GM23338 (cell line): ENCODE measurements at regions not wholly inside any gene's neighbourhood (a gene's known extent, or its start where the extent isn't known, plus 50 kb on each side); places are given as distances from the start of the nearest gene placed in this dataset.

ENCODE experiments used
- ATAC-seq: fragments of 200-7000 bp; cut with Tn5 transposase; 3 replicates; pipeline ENCODE4 v1.9.1; 2020
- DNase-seq: peaks from one replicate; pipeline ENCODE4 v3.0.0-alpha.2; 2015; ENCODE audit warnings: low spot score
- H2AFZ ChIP-seq: fragments of 200-600 bp; sonication (generic); 2 replicates; pipeline ENCODE4 v1.8.0; 2016; ENCODE audit warnings: antibody characterized with exemption, mild to moderate bottlenecking, moderate library complexity
- H3F3A ChIP-seq: fragments of 200-600 bp; sonication (generic); replicated peaks from 2 replicates; pipeline ENCODE4 v1.8.0; 2017; ENCODE audit warnings: antibody characterized with exemption, mixed run types, low read depth
- H3K27ac ChIP-seq: fragments of 200-600 bp; sonication (generic); 2 replicates; pipeline ENCODE4 v1.6.1; 2016; ENCODE audit warnings: low read depth
- H3K27me3 ChIP-seq: fragments of 200-600 bp; sonication (generic); 2 replicates; pipeline ENCODE4 v1.8.0; 2016; ENCODE audit warnings: mild to moderate bottlenecking, mixed run types, moderate library complexity; ENCODE audit not compliant: insufficient read depth
- H3K36me3 ChIP-seq: fragments of 200-600 bp; sonication (generic); 2 replicates; pipeline ENCODE4 v1.8.0; 2016; ENCODE audit warnings: mild to moderate bottlenecking; ENCODE audit not compliant: insufficient read depth
- H3K4me1 ChIP-seq: fragments of 200-600 bp; sonication (generic); 2 replicates; pipeline ENCODE4 v1.8.0; 2016; ENCODE audit warnings: mild to moderate bottlenecking, moderate library complexity; ENCODE audit not compliant: insufficient read depth
- H3K4me2 ChIP-seq: fragments of 200-600 bp; sonication (generic); 2 replicates; pipeline ENCODE4 v1.7.1; 2017; ENCODE audit warnings: mixed run types
- H3K4me3 ChIP-seq: fragments of 200-600 bp; sonication (generic); 2 replicates; pipeline ENCODE4 v1.6.1; 2016; ENCODE audit warnings: mixed run types
- H3K79me2 ChIP-seq: fragments of 200-600 bp; sonication (generic); replicated peaks from 2 replicates; pipeline ENCODE4 v1.8.0; 2017; ENCODE audit warnings: mild to moderate bottlenecking; ENCODE audit not compliant: insufficient read depth
- H3K9me2 ChIP-seq: fragments of 200-600 bp; sonication (generic); 2 replicates; pipeline ENCODE4 v1.8.0; 2017; ENCODE audit not compliant: insufficient read depth
- H4K20me1 ChIP-seq: fragments of 200-600 bp; sonication (generic); replicated peaks from 2 replicates; pipeline ENCODE4 v1.8.0; 2017; ENCODE audit warnings: mild to moderate bottlenecking; ENCODE audit not compliant: insufficient read depth
- H3K27ac Mint-ChIP-seq: 2 replicates; pipeline ENCODE4 v1.8.0; 2020; ENCODE audit warnings: inconsistent platforms, mild to moderate bottlenecking, moderate library complexity, mixed read lengths
- H3K27me3 Mint-ChIP-seq: 3 replicates; pipeline ENCODE4 v1.8.0; 2022; ENCODE audit warnings: low read depth, mild to moderate bottlenecking, moderate library complexity, mixed read lengths, inconsistent platforms; ENCODE audit not compliant: insufficient read depth, poor library complexity
- H3K36me3 Mint-ChIP-seq: 3 replicates; pipeline ENCODE4 v1.8.0; 2021; ENCODE audit warnings: low read depth, mild to moderate bottlenecking, inconsistent platforms, moderate library complexity, mixed read lengths
- H3K4me1 Mint-ChIP-seq: 3 replicates; pipeline ENCODE4 v1.8.0; 2020; ENCODE audit warnings: mild to moderate bottlenecking, inconsistent platforms, mixed read lengths
- H3K4me3 Mint-ChIP-seq: 3 replicates; pipeline ENCODE4 v1.8.0; 2021; ENCODE audit warnings: moderate library complexity, mild to moderate bottlenecking, inconsistent platforms, mixed read lengths
- H3K9me3 Mint-ChIP-seq: 3 replicates; pipeline ENCODE4 v1.8.0; 2020; ENCODE audit warnings: moderate library complexity, mild to moderate bottlenecking, inconsistent platforms, mixed read lengths
- EZH2 ChIP-seq: fragments of 200-600 bp; sonication (generic); IDR thresholded peaks from one replicate; pipeline ENCODE4 v1.8.0; 2017; ENCODE audit warnings: antibody characterized with exemption, mild to moderate bottlenecking, low read depth; ENCODE audit not compliant: unreplicated experiment
- EZH2phosphoT487 ChIP-seq: fragments of 200-600 bp; sonication (generic); IDR thresholded peaks from one replicate; pipeline ENCODE4 v1.8.1; 2018; ENCODE audit warnings: antibody characterized with exemption; ENCODE audit not compliant: unreplicated experiment
- JUNB ChIP-seq: IDR thresholded peaks from one replicate; pipeline ENCODE4 v1.6.1; 2016; ENCODE audit warnings: antibody characterized with exemption; ENCODE audit not compliant: unreplicated experiment
- REST ChIP-seq: IDR thresholded peaks from one replicate; pipeline ENCODE4 v1.6.1; 2018; ENCODE audit warnings: antibody characterized with exemption; ENCODE audit not compliant: unreplicated experiment
- STAT1 ChIP-seq: IDR thresholded peaks from one replicate; pipeline ENCODE4 v1.6.1; 2016; ENCODE audit warnings: antibody characterized with exemption; ENCODE audit not compliant: unreplicated experiment
- ZNF331 ChIP-seq: fragments of 250-450 bp; sonication (Bioruptor Pico); IDR thresholded peaks from 2 replicates; pipeline ENCODE4 v1.5.0; 2020; ENCODE audit warnings: low read depth, mild to moderate bottlenecking, moderate library complexity
- ZNF462 ChIP-seq: fragments of 250-450 bp; sonication (Bioruptor Pico); IDR thresholded peaks from 2 replicates; pipeline ENCODE4 v1.5.0; 2020; ENCODE audit warnings: mild to moderate bottlenecking, moderate library complexity

- TF ChIP-seq ZNF462 (CRISPR knock-in tag) (no peak), STAT1 (no peak), REST (no peak), ZNF331 (no peak)
Measured at GRCh38 chr7:108663701-108664100, 94.0 kb downstream of the DNAJB9 start (continued).

DNA sequence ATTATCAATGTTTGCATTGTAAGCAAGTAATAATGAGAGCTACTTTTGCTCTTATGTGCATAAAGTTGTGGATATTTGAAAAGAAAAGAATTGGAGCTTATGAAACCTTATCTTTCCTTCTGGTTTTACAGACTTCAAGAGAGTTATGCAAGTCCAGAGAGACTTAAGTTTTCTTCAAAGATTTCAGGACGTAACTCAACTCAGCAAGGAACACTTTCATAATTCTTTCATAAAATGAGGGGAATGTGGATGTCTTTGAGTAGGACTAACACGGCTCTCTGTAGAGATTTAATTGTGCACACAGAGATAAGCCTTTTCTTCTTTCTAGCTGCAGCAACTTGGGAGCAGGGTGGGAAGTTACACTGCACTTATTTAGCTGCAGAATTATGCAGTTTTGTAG lies 97.5 kb downstream of the DNAJB9 start:
- no peaks in the 10 kb centered on the region for H4K20me1 ChIP-seq
- no peak for TF ChIP-seq EZH2
- TF ChIP-seq JUNB, result no peak
- no peak for TF ChIP-seq EZH2phosphoT487
- H3K27ac ChIP-seq, result no peak overlapping the region
- no peak for ATAC-seq
- H3K9me2 ChIP-seq, result no peaks in the 10 kb centered on the region
- no peak overlapping the region for H3K27ac Mint-ChIP-seq
- H3K36me3 Mint-ChIP-seq, result peaks cover 10% of the 10 kb centered on the region; the same call in 2 of the 3 replicates
- H3K4me1 Mint-ChIP-seq, result no peaks in the 10 kb centered on the region
- H3K27me3 ChIP-seq, result no peaks in the 10 kb centered on the region
- H3K4me1 ChIP-seq, result no peaks in the 10 kb centered on the region
- H3K4me2 ChIP-seq, result no peak overlapping the region
- H3K4me3 ChIP-seq, result no peak overlapping the region
- H2AFZ ChIP-seq, result no peak overlapping the region
- H3K27me3 Mint-ChIP-seq, result peaks cover 2% of the 10 kb centered on the region
- DNase-seq, result no peak
- no peaks in the 10 kb centered on the region for H3K79me2 ChIP-seq
- no peaks in the 10 kb centered on the region for H3K36me3 ChIP-seq
- peaks cover 11% of the 10 kb centered on the region for H3K9me3 Mint-ChIP-seq
- H3F3A ChIP-seq, result no peaks in the 10 kb centered on the region
- H3K4me3 Mint-ChIP-seq, result no peak overlapping the region
